HL-60 (cell line): ENCODE measurements at regions not wholly inside any gene's neighbourhood (a gene's known extent, or its start where the extent isn't known, plus 50 kb on each side); places are given as distances from the start of the nearest gene placed in this dataset.

ENCODE experiments used
- DNase-seq, 2 experiments: peaks; one replicate each; pipeline ENCODE4 v3.0.0-alpha.2; 2010 to 2020; ENCODE audit warnings: low read depth in 1 of 2, low spot score in 1 of 2
- H3K27ac ChIP-seq: fragments of 250-450 bp; sonication (Bioruptor Pico); replicated peaks from 2 replicates; pipeline ENCODE4 v1.5.1; 2020; ENCODE audit warnings: mild to moderate bottlenecking, moderate library complexity
- H3K27me3 ChIP-seq: fragments of 250-450 bp; sonication (Bioruptor Pico); 2 replicates; pipeline ENCODE4 v1.5.1; 2021; ENCODE audit warnings: mild to moderate bottlenecking, moderate library complexity; ENCODE audit not compliant: insufficient read depth, poor library complexity, severe bottlenecking
- H3K4me3 ChIP-seq: replicated peaks from 2 replicates; pipeline ENCODE4 v1.5.1; 2011; ENCODE audit warnings: mild to moderate bottlenecking, control low read depth, low read length; ENCODE audit not compliant: insufficient read depth
- GABPA ChIP-seq: IDR thresholded peaks from 2 replicates; pipeline ENCODE4 v1.6.1; 2012; ENCODE audit warnings: low read depth
- POLR2AphosphoS5 ChIP-seq: IDR thresholded peaks from 2 replicates; pipeline ENCODE4 v1.6.1; 2012; ENCODE audit warnings: low read depth
- SPI1 ChIP-seq: IDR thresholded peaks from 2 replicates; pipeline ENCODE4 v1.6.1; 2012; ENCODE audit warnings: low read depth, mild to moderate bottlenecking, borderline replicate concordance
- TF ChIP-seq, protein P1 (sequence below): IDR thresholded peaks from 2 replicates; pipeline ENCODE4 v1.6.1; 2012; ENCODE audit warnings: low read depth; ENCODE audit not compliant: insufficient replicate concordance
- TF ChIP-seq, protein P2 (sequence below): IDR thresholded peaks from one replicate; pipeline ENCODE4 v1.5.1; 2011; ENCODE audit warnings: low read length, control low read depth, inconsistent platforms; ENCODE audit not compliant: insufficient read depth

DNA sequence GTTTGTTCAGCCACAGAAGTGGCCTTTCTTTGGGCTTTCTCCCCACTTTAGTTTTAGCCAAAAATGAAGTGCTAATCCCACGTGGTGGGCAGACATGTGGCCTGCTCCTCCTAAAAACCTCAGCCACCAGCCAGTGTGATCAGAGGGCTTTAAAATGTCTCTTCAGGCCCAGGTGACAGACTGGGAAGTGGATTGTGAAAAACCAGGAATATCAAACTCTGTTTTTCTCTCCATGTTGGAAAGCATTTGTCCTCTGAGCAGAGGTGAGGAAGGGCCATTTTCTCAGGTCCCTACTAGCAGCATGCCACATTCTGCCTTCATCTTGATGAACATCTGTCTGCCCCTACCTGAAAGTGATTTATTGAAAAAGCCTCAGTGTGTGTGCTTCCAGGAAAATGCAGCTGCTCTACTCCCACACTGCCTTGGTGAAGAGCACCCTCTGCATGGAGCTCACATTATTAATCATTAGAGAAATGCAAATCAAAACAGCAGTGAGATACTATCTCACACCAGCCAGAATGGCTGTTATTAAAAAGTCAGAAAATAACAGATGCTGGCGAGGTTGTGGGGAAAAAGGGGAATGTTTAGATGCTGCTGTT lies 181.2 kb upstream of the DMAC1 start:
- TF ChIP-seq GABPA, result no peak
- TF ChIP-seq, protein P1, sequence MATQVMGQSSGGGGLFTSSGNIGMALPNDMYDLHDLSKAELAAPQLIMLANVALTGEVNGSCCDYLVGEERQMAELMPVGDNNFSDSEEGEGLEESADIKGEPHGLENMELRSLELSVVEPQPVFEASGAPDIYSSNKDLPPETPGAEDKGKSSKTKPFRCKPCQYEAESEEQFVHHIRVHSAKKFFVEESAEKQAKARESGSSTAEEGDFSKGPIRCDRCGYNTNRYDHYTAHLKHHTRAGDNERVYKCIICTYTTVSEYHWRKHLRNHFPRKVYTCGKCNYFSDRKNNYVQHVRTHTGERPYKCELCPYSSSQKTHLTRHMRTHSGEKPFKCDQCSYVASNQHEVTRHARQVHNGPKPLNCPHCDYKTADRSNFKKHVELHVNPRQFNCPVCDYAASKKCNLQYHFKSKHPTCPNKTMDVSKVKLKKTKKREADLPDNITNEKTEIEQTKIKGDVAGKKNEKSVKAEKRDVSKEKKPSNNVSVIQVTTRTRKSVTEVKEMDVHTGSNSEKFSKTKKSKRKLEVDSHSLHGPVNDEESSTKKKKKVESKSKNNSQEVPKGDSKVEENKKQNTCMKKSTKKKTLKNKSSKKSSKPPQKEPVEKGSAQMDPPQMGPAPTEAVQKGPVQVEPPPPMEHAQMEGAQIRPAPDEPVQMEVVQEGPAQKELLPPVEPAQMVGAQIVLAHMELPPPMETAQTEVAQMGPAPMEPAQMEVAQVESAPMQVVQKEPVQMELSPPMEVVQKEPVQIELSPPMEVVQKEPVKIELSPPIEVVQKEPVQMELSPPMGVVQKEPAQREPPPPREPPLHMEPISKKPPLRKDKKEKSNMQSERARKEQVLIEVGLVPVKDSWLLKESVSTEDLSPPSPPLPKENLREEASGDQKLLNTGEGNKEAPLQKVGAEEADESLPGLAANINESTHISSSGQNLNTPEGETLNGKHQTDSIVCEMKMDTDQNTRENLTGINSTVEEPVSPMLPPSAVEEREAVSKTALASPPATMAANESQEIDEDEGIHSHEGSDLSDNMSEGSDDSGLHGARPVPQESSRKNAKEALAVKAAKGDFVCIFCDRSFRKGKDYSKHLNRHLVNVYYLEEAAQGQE, result no peak
- no peak for TF ChIP-seq SPI1
- TF ChIP-seq, protein P2, sequence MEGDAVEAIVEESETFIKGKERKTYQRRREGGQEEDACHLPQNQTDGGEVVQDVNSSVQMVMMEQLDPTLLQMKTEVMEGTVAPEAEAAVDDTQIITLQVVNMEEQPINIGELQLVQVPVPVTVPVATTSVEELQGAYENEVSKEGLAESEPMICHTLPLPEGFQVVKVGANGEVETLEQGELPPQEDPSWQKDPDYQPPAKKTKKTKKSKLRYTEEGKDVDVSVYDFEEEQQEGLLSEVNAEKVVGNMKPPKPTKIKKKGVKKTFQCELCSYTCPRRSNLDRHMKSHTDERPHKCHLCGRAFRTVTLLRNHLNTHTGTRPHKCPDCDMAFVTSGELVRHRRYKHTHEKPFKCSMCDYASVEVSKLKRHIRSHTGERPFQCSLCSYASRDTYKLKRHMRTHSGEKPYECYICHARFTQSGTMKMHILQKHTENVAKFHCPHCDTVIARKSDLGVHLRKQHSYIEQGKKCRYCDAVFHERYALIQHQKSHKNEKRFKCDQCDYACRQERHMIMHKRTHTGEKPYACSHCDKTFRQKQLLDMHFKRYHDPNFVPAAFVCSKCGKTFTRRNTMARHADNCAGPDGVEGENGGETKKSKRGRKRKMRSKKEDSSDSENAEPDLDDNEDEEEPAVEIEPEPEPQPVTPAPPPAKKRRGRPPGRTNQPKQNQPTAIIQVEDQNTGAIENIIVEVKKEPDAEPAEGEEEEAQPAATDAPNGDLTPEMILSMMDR, result no peak
- Histone ChIP-seq H3K27ac (no peak overlapping the region), H3K4me3 (no peak overlapping the region), H3K27me3 (no peaks in the 10 kb centered on the region)
- DNase-seq, result no peak

DNA sequence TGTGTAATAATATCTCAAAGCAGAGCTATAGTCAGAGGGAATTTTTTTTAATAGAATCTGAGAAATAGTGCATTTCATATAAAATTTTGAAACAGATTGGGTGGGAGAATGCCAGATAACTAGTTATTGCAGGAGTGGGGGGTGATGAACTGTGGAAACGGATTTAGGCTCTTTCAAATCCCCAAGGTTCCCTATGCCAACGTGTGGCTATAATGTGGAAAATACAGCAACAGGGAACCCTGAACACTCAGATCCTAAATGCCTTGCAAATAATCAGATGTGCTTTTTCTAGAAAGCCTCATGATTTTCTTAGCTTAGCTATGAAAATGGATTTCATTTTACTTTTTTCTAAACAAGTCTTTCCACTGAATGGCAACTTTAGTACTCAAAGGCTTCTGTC lies 180.5 kb upstream of the DMAC1 start:
- H3K27me3 ChIP-seq, result no peaks in the 10 kb centered on the region
- no peak overlapping the region for H3K4me3 ChIP-seq
- TF ChIP-seq SPI1 (no peak), GABPA (no peak), POLR2AphosphoS5 (no peak)
- TF ChIP-seq, protein P1, result no peak
- TF ChIP-seq, protein P2, result no peak
- DNase-seq, result no peak
- no peak overlapping the region for H3K27ac ChIP-seq

DNA sequence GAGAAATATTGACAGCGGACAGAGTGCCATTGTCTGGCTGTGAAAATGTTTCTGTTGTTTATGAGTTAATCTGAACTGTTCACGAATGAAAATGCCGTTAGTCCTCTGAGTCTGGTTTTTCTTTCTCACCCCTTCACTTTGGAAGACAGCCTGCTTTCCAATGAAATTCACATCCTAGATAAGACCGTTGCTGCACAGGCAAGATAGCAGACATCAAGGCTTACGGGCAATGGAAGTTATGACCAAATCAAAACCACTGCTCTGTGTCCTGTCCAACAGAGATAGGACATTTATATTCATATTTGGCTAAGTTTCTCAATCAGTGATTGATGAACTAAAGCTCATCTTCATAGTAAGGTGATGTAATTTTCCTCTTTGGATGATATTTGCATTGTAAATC lies 180.0 kb upstream of the DMAC1 start:
- no peak overlapping the region for H3K4me3 ChIP-seq
- TF ChIP-seq GABPA, result no peak
- TF ChIP-seq, protein P1, result no peak
- H3K27ac ChIP-seq, result no peak overlapping the region
- H3K27me3 ChIP-seq, result no peaks in the 10 kb centered on the region
- no peak for DNase-seq

DNA sequence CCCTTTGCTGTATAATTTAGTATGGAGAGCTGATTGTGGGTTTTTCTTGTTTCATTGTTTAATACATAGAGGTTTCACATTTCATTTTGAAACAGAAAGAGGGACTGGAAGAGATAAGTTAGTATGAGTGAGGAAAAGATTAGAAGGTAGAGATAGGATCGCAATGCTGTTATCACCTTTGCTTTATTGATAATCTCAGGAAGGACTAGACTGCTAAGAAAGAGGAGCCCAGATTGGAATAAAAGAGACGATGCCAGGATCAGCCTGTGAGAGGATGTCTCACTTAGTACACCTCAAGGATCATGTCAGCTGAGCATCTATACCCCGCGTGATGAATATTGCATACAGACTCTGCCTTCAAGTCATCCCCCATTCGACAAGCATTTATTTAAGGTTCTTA lies 178.0 kb upstream of the DMAC1 start:
- H3K27ac ChIP-seq, result peak overlapping the region; percentile 95
- no peaks in the 10 kb centered on the region for H3K27me3 ChIP-seq
- no peak overlapping the region for H3K4me3 ChIP-seq
- no peak for DNase-seq
- no peak for TF ChIP-seq POLR2AphosphoS5
- TF ChIP-seq, protein P1, result no peak
- TF ChIP-seq, protein P2, result no peak
- no peak for TF ChIP-seq GABPA
- TF ChIP-seq SPI1, result no peak
